ENCODE measurements at regions not wholly inside any gene's neighbourhood (a gene's known extent, or its start where the extent isn't known, plus 50 kb on each side); places are given as distances from the start of the nearest gene placed in this dataset.

- DNase-seq, result no peak
- no peaks in the 10 kb centered on the region for H3K9me3 ChIP-seq (ENCODE audit: control insufficient read depth in 2 of 2, insufficient read depth in 1 of 2, low read depth in 1 of 2, low read length in 1 of 2)
- H3K4me3 ChIP-seq (ENCODE audit: low read depth in 1 of 3, low read length in 3 of 3), result no peak overlapping the region
- 94 to 100% (median 96%) methylated on average over 1 of the region's 1 CpG for WGBS, 3 donors
- H3K36me3 ChIP-seq (ENCODE audit: control insufficient read depth in 3 of 3, insufficient read depth in 2 of 3, low read depth in 1 of 3, low read length in 3 of 3), result no peaks in the 10 kb centered on the region
- FAIRE-seq, result no peak
- no peak overlapping the region for H3K27ac ChIP-seq (ENCODE audit: low read depth in 1 of 3, low read length in 2 of 3)
- no peaks in the 10 kb centered on the region for H3K27me3 ChIP-seq (ENCODE audit: control insufficient read depth in 3 of 3, insufficient read depth in 3 of 3, low read length in 3 of 3)
- H3K4me1 ChIP-seq (ENCODE audit: control insufficient read depth in 3 of 3, insufficient read depth in 2 of 3, low read depth in 1 of 3, low read length in 2 of 3), result no peaks in the 10 kb centered on the region
These were observed 644.4 kb downstream of the CBLN4 start for GRCh38 chr20:55360895-55361294.

- Histone ChIP-seq H3K4me1 (ENCODE audit: control insufficient read depth in 3 of 3, insufficient read depth in 2 of 3, low read depth in 1 of 3, low read length in 2 of 3) (no peaks in the 10 kb centered on the region), H3K27me3 (ENCODE audit: control insufficient read depth in 3 of 3, insufficient read depth in 3 of 3, low read length in 3 of 3) (no peaks in the 10 kb centered on the region), H3K36me3 (ENCODE audit: control insufficient read depth in 3 of 3, insufficient read depth in 2 of 3, low read depth in 1 of 3, low read length in 3 of 3) (no peaks in the 10 kb centered on the region), H3K4me3 (ENCODE audit: low read depth in 1 of 3, low read length in 3 of 3) (no peak overlapping the region), H3K9me3 (ENCODE audit: control insufficient read depth in 2 of 2, insufficient read depth in 1 of 2, low read depth in 1 of 2, low read length in 1 of 2) (no peaks in the 10 kb centered on the region), H3K27ac (ENCODE audit: low read depth in 1 of 3, low read length in 2 of 3) (no peak overlapping the region)
- FAIRE-seq (no peak), DNase-seq (no peak)
- 12 to 33% (median 21%) methylated on average over 3 of the region's 3 CpGs for WGBS, 3 donors
These were observed 650.6 kb downstream of the CBLN4 start for GRCh38 chr20:55354720-55355119.

- no peak overlapping the region for H3K27ac ChIP-seq (ENCODE audit: low read depth in 1 of 3, low read length in 2 of 3)
- no peak overlapping the region for H3K4me3 ChIP-seq (ENCODE audit: low read depth in 1 of 3, low read length in 3 of 3)
- H3K9me3 ChIP-seq (ENCODE audit: control insufficient read depth in 2 of 2, insufficient read depth in 1 of 2, low read depth in 1 of 2, low read length in 1 of 2), result no peaks in the 10 kb centered on the region
- no peaks in the 10 kb centered on the region for H3K36me3 ChIP-seq (ENCODE audit: control insufficient read depth in 3 of 3, insufficient read depth in 2 of 3, low read depth in 1 of 3, low read length in 3 of 3)
- WGBS, 3 donors, result 82 to 92% (median 84%) methylated on average over 1 of the region's 1 CpG
- FAIRE-seq (no peak), DNase-seq (no peak)
- no peaks in the 10 kb centered on the region for H3K4me1 ChIP-seq (ENCODE audit: control insufficient read depth in 3 of 3, insufficient read depth in 2 of 3, low read depth in 1 of 3, low read length in 2 of 3)
- H3K27me3 ChIP-seq (ENCODE audit: control insufficient read depth in 3 of 3, insufficient read depth in 3 of 3, low read length in 3 of 3), result no peaks in the 10 kb centered on the region
These were observed 652.1 kb downstream of the CBLN4 start for GRCh38 chr20:55353206-55353605.

- no peak overlapping the region for H3K27ac ChIP-seq (ENCODE audit: low read depth in 1 of 3, low read length in 2 of 3)
- no peaks in the 10 kb centered on the region for H3K4me1 ChIP-seq (ENCODE audit: control insufficient read depth in 3 of 3, insufficient read depth in 2 of 3, low read depth in 1 of 3, low read length in 2 of 3)
- H3K4me3 ChIP-seq (ENCODE audit: low read depth in 1 of 3, low read length in 3 of 3), result no peak overlapping the region
- H3K27me3 ChIP-seq (ENCODE audit: control insufficient read depth in 3 of 3, insufficient read depth in 3 of 3, low read length in 3 of 3), result no peaks in the 10 kb centered on the region
- FAIRE-seq, result no peak
- no peak for DNase-seq
- no peaks in the 10 kb centered on the region for H3K36me3 ChIP-seq (ENCODE audit: control insufficient read depth in 3 of 3, insufficient read depth in 2 of 3, low read depth in 1 of 3, low read length in 3 of 3)
- 48 to 63% (median 58%) methylated on average over 5 of the region's 5 CpGs for WGBS, 3 donors
- H3K9me3 ChIP-seq (ENCODE audit: control insufficient read depth in 2 of 2, insufficient read depth in 1 of 2, low read depth in 1 of 2, low read length in 1 of 2), result no peaks in the 10 kb centered on the region
These were observed 657.1 kb downstream of the CBLN4 start for GRCh38 chr20:55348223-55348622.

- FAIRE-seq (no peak), DNase-seq (no peak)
- Histone ChIP-seq H3K9me3 (ENCODE audit: control insufficient read depth in 2 of 2, insufficient read depth in 1 of 2, low read depth in 1 of 2, low read length in 1 of 2) (no peaks in the 10 kb centered on the region), H3K27me3 (ENCODE audit: control insufficient read depth in 3 of 3, insufficient read depth in 3 of 3, low read length in 3 of 3) (no peaks in the 10 kb centered on the region), H3K36me3 (ENCODE audit: control insufficient read depth in 3 of 3, insufficient read depth in 2 of 3, low read depth in 1 of 3, low read length in 3 of 3) (no peaks in the 10 kb centered on the region), H3K27ac (ENCODE audit: low read depth in 1 of 3, low read length in 2 of 3) (no peak overlapping the region), H3K4me1 (ENCODE audit: control insufficient read depth in 3 of 3, insufficient read depth in 2 of 3, low read depth in 1 of 3, low read length in 2 of 3) (no peaks in the 10 kb centered on the region), H3K4me3 (ENCODE audit: low read depth in 1 of 3, low read length in 3 of 3) (no peak overlapping the region)
- WGBS, 3 donors, result 88 to 92% (median 90%) methylated on average over 3 of the region's 3 CpGs
These were observed 662.5 kb downstream of the CBLN4 start for GRCh38 chr20:55342822-55343221.

- Histone ChIP-seq H3K9me3 (ENCODE audit: control insufficient read depth in 2 of 2, insufficient read depth in 1 of 2, low read depth in 1 of 2, low read length in 1 of 2) (no peaks in the 10 kb centered on the region), H3K27ac (ENCODE audit: low read depth in 1 of 3, low read length in 2 of 3) (no peak overlapping the region), H3K36me3 (ENCODE audit: control insufficient read depth in 3 of 3, insufficient read depth in 2 of 3, low read depth in 1 of 3, low read length in 3 of 3) (no peaks in the 10 kb centered on the region), H3K27me3 (ENCODE audit: control insufficient read depth in 3 of 3, insufficient read depth in 3 of 3, low read length in 3 of 3) (no peaks in the 10 kb centered on the region), H3K4me1 (ENCODE audit: control insufficient read depth in 3 of 3, insufficient read depth in 2 of 3, low read depth in 1 of 3, low read length in 2 of 3) (no peaks in the 10 kb centered on the region), H3K4me3 (ENCODE audit: low read depth in 1 of 3, low read length in 3 of 3) (no peak overlapping the region)
- WGBS, 3 donors, result 49 to 54% (median 52%) methylated on average over 2 of the region's 2 CpGs
- DNase-seq (no peak), FAIRE-seq (no peak)
These were observed 671.5 kb downstream of the CBLN4 start for GRCh38 chr20:55333798-55334197.

- FAIRE-seq (no peak), DNase-seq (no peak)
- Histone ChIP-seq H3K27me3 (ENCODE audit: control insufficient read depth in 3 of 3, insufficient read depth in 3 of 3, low read length in 3 of 3) (no peaks in the 10 kb centered on the region), H3K27ac (ENCODE audit: low read depth in 1 of 3, low read length in 2 of 3) (no peak overlapping the region), H3K4me3 (ENCODE audit: low read depth in 1 of 3, low read length in 3 of 3) (no peak overlapping the region), H3K36me3 (ENCODE audit: control insufficient read depth in 3 of 3, insufficient read depth in 2 of 3, low read depth in 1 of 3, low read length in 3 of 3) (no peaks in the 10 kb centered on the region), H3K4me1 (ENCODE audit: control insufficient read depth in 3 of 3, insufficient read depth in 2 of 3, low read depth in 1 of 3, low read length in 2 of 3) (no peaks in the 10 kb centered on the region), H3K9me3 (ENCODE audit: control insufficient read depth in 2 of 2, insufficient read depth in 1 of 2, low read depth in 1 of 2, low read length in 1 of 2) (no peaks in the 10 kb centered on the region)
- 69 to 79% (median 74%) methylated on average over 4 of the region's 4 CpGs for WGBS, 3 donors
These were observed 676.2 kb downstream of the CBLN4 start for GRCh38 chr20:55329108-55329507.

- H3K27me3 ChIP-seq (ENCODE audit: control insufficient read depth in 3 of 3, insufficient read depth in 3 of 3, low read length in 3 of 3), result no peaks in the 10 kb centered on the region
- no peaks in the 10 kb centered on the region for H3K36me3 ChIP-seq (ENCODE audit: control insufficient read depth in 3 of 3, insufficient read depth in 2 of 3, low read depth in 1 of 3, low read length in 3 of 3)
- WGBS, 3 donors, result 40 to 65% (median 43%) methylated on average over 2 of the region's 2 CpGs
- H3K27ac ChIP-seq (ENCODE audit: low read depth in 1 of 3, low read length in 2 of 3), result no peak overlapping the region
- H3K4me3 ChIP-seq (ENCODE audit: low read depth in 1 of 3, low read length in 3 of 3), result no peak overlapping the region
- H3K9me3 ChIP-seq (ENCODE audit: control insufficient read depth in 2 of 2, insufficient read depth in 1 of 2, low read depth in 1 of 2, low read length in 1 of 2), result peaks cover 0 to 2% of the 10 kb centered on the region in 2 donors
- no peaks in the 10 kb centered on the region for H3K4me1 ChIP-seq (ENCODE audit: control insufficient read depth in 3 of 3, insufficient read depth in 2 of 3, low read depth in 1 of 3, low read length in 2 of 3)
- DNase-seq (no peak), FAIRE-seq (no peak)
These were observed 682.6 kb downstream of the CBLN4 start for GRCh38 chr20:55322745-55323144.

- DNase-seq, result no peak
These were observed 688.6 kb downstream of the CBLN4 start for GRCh38 chr20:55316753-55317152.

More at GRCh38 chr20:55316753-55317152, 688.6 kb downstream of the CBLN4 start:
- H3K27ac ChIP-seq (ENCODE audit: low read depth in 1 of 3, low read length in 2 of 3), result no peak overlapping the region
- no peaks in the 10 kb centered on the region for H3K4me1 ChIP-seq (ENCODE audit: control insufficient read depth in 3 of 3, insufficient read depth in 2 of 3, low read depth in 1 of 3, low read length in 2 of 3)
- WGBS, 3 donors, result 52 to 64% (median 64%) methylated on average over 1 of the region's 1 CpG
- H3K27me3 ChIP-seq (ENCODE audit: control insufficient read depth in 3 of 3, insufficient read depth in 3 of 3, low read length in 3 of 3), result no peaks in the 10 kb centered on the region
- no peak overlapping the region for H3K4me3 ChIP-seq (ENCODE audit: low read depth in 1 of 3, low read length in 3 of 3)
- no peaks in the 10 kb centered on the region for H3K36me3 ChIP-seq (ENCODE audit: control insufficient read depth in 3 of 3, insufficient read depth in 2 of 3, low read depth in 1 of 3, low read length in 3 of 3)
- no peak for FAIRE-seq
- peaks cover 0 to 4% of the 10 kb centered on the region in 2 donors for H3K9me3 ChIP-seq (ENCODE audit: control insufficient read depth in 2 of 2, insufficient read depth in 1 of 2, low read depth in 1 of 2, low read length in 1 of 2)
